H1 (cell line): ENCODE measurements at regions not wholly inside any gene's neighbourhood (a gene's known extent, or its start where the extent isn't known, plus 50 kb on each side); places are given as distances from the start of the nearest gene placed in this dataset.

ENCODE experiments used
- CTCF ChIA-PET: fragments of 300-600 bp; sonication (Branson Sonifier 250); formaldehyde crosslinking; loops from one replicate; lab custom pipeline; 2021; ENCODE audit not compliant: partially characterized antibody; lab: Charles Lee
- POLR2A ChIA-PET: fragments of 300-600 bp; sonication (Branson Sonifier 250); formaldehyde crosslinking; loops from one replicate; lab custom pipeline; 2021; ENCODE audit warnings: inconsistent platforms; ENCODE audit not compliant: partially characterized antibody; lab: Charles Lee
- DNase-seq, 2 experiments: peaks; one replicate each; pipeline versions ENCODE4 v3.0.0 to v3.0.0-alpha.2; 2010 to 2022; ENCODE audit warnings: low spot score in 2 of 2, low read depth in 1 of 2, mixed read lengths in 1 of 2
- FAIRE-seq: peaks from 2 replicates; lab custom pipeline; 2011; peaks lifted over from hg19 to GRCh38; lab: Jason Lieb, UNC
- H2AFZ ChIP-seq: 2 replicates; pipeline ENCODE4 v1.8.1; 2012; ENCODE audit warnings: low read length, inconsistent platforms
- H2AK5ac ChIP-seq: 2 replicates; pipeline ENCODE4 v1.6.1; 2013; ENCODE audit warnings: low read depth, low read length
- H2BK120ac ChIP-seq: replicated peaks from 2 replicates; pipeline ENCODE3; 2013; ENCODE audit warnings: low read depth, low read length, inconsistent platforms
- H2BK12ac ChIP-seq: 2 replicates; pipeline ENCODE4 v1.6.1; 2013; ENCODE audit warnings: low read depth, low read length
- H2BK15ac ChIP-seq: 2 replicates; pipeline ENCODE4 v1.6.1; 2013; ENCODE audit warnings: low read length
- H2BK20ac ChIP-seq: 2 replicates; pipeline ENCODE4 v1.6.1; 2013; ENCODE audit warnings: low read length
- H2BK5ac ChIP-seq: 2 replicates; pipeline ENCODE4 v1.6.1; 2013; ENCODE audit warnings: low read depth, low read length
- H3K14ac ChIP-seq: 2 replicates; pipeline ENCODE4 v1.6.1; 2013; ENCODE audit warnings: inconsistent platforms; ENCODE audit not compliant: insufficient read length
- H3K18ac ChIP-seq: 2 replicates; pipeline ENCODE4 v1.6.1; 2013; ENCODE audit warnings: low read length; ENCODE audit errors: extremely low read depth
- H3K23ac ChIP-seq: 2 replicates; pipeline ENCODE4 v1.6.1; 2013; ENCODE audit warnings: inconsistent platforms; ENCODE audit not compliant: insufficient read length
- H3K23me2 ChIP-seq: 2 replicates; pipeline ENCODE4 v1.6.1; 2013; ENCODE audit warnings: low read depth, low read length
- H3K27ac ChIP-seq: 2 replicates; pipeline ENCODE4 v1.6.1; 2011; ENCODE audit warnings: low read depth, low read length, inconsistent platforms
- H3K27me3 ChIP-seq, 4 experiments: replicated peaks in 1 of 4; 1 replicate in 1 of 4; 2 replicates in 3 of 4; pipeline versions ENCODE4 v1.6.1 to v1.8.1; 2011 to 2013; ENCODE audit warnings: low read length in 3 of 4, mild to moderate bottlenecking in 3 of 4, inconsistent platforms in 2 of 4, mixed read lengths in 2 of 4, moderate library complexity in 1 of 4; ENCODE audit not compliant: control insufficient read depth in 3 of 4, insufficient read depth in 3 of 4; ENCODE audit errors: extremely low read depth in 1 of 4
- H3K36me3 ChIP-seq, 4 experiments: 2 replicates each; pipeline versions ENCODE4 v1.6.1 to v1.8.1; 2011 to 2013; ENCODE audit warnings: mild to moderate bottlenecking in 4 of 4, low read length in 3 of 4, moderate library complexity in 2 of 4, control low read depth in 1 of 4, inconsistent platforms in 1 of 4; ENCODE audit not compliant: insufficient read depth in 4 of 4, control insufficient read depth in 2 of 4
- H3K4ac ChIP-seq: replicated peaks from 2 replicates; pipeline ENCODE3; 2013; ENCODE audit warnings: low read length, low read depth, mixed read lengths, inconsistent platforms; ENCODE audit not compliant: insufficient read length
- H3K4me1 ChIP-seq, 4 experiments: replicated peaks in 1 of 4; 1 replicate in 1 of 4; 2 replicates in 3 of 4; pipeline versions ENCODE4 v1.6.1 to v1.8.1; 2011 to 2013; ENCODE audit warnings: low read length in 3 of 4, inconsistent platforms in 2 of 4, mixed read lengths in 1 of 4; ENCODE audit not compliant: insufficient read depth in 4 of 4, control insufficient read depth in 3 of 4
- H3K4me2 ChIP-seq, 2 experiments: 2 replicates each; pipeline versions ENCODE4 v1.6.1 to v1.8.1; 2011 to 2013; ENCODE audit warnings: low read depth in 2 of 2, low read length in 2 of 2, control low read depth in 1 of 2, inconsistent platforms in 1 of 2, mild to moderate bottlenecking in 1 of 2; ENCODE audit not compliant: insufficient read depth in 1 of 2
- H3K4me3 ChIP-seq, 4 experiments: fragments of 200-600, 300-600 bp in 1 of 4; sonication (generic), shearing (Covaris generic), sonication (Bioruptor Twin) in 1 of 4; 2 replicates each; pipeline versions ENCODE4 v1.5.1 to v1.8.1; 2011 to 2016; ENCODE audit warnings: low read length in 4 of 4, low read depth in 3 of 4, control low read depth in 2 of 4, inconsistent platforms in 2 of 4, mild to moderate bottlenecking in 2 of 4, mixed read lengths in 1 of 4, moderate library complexity in 1 of 4; ENCODE audit not compliant: insufficient read depth in 2 of 4; ENCODE audit errors: extremely low read depth in 1 of 4
- H3K56ac ChIP-seq: replicated peaks from 2 replicates; pipeline ENCODE3; 2013; ENCODE audit warnings: low read depth, mild to moderate bottlenecking, mixed read lengths, low read length, inconsistent platforms; ENCODE audit not compliant: insufficient read length
- H3K79me1 ChIP-seq: 2 replicates; pipeline ENCODE4 v1.6.1; 2013; ENCODE audit warnings: low read depth, low read length, control low read depth
- H3K79me2 ChIP-seq, 2 experiments: 2 replicates each; pipeline versions ENCODE4 v1.6.1 to v1.8.1; 2012 to 2013; ENCODE audit warnings: low read length in 2 of 2, mild to moderate bottlenecking in 2 of 2, inconsistent platforms in 1 of 2; ENCODE audit not compliant: insufficient read depth in 2 of 2, control insufficient read depth in 1 of 2
- H3K9ac ChIP-seq, 4 experiments: replicated peaks in 1 of 4; 1 replicate in 1 of 4; 2 replicates in 3 of 4; pipeline versions ENCODE4 v1.6.1 to v1.8.1; 2011 to 2013; ENCODE audit warnings: low read depth in 3 of 4, low read length in 3 of 4, control low read depth in 2 of 4, mild to moderate bottlenecking in 2 of 4, moderate library complexity in 2 of 4, inconsistent platforms in 1 of 4; ENCODE audit errors: extremely low read depth in 1 of 4
- H3K9me3 ChIP-seq, 2 experiments: 2 replicates each; pipeline versions ENCODE4 v1.6.1 to v1.8.1; 2012 to 2013; ENCODE audit warnings: mild to moderate bottlenecking in 2 of 2, moderate library complexity in 2 of 2, control low read depth in 1 of 2, inconsistent platforms in 1 of 2, low read depth in 1 of 2, low read length in 1 of 2, mixed read lengths in 1 of 2; ENCODE audit not compliant: insufficient read depth in 2 of 2
- H4K20me1 ChIP-seq, 2 experiments: replicated peaks in 1 of 2; 2 replicates each; pipeline versions ENCODE3 to v1.8.1; 2011 to 2013; ENCODE audit warnings: inconsistent platforms in 2 of 2, low read length in 2 of 2, mild to moderate bottlenecking in 1 of 2; ENCODE audit not compliant: insufficient read depth in 2 of 2, control insufficient read depth in 1 of 2
- H4K5ac ChIP-seq: 2 replicates; pipeline ENCODE4 v1.6.1; 2013; ENCODE audit warnings: low read length, low read depth, mixed read lengths, inconsistent platforms; ENCODE audit not compliant: insufficient read length
- H4K8ac ChIP-seq: 2 replicates; pipeline ENCODE4 v1.8.0; 2013; ENCODE audit warnings: mild to moderate bottlenecking, moderate library complexity, low read length, inconsistent platforms; ENCODE audit not compliant: insufficient read depth; ENCODE audit errors: extremely low read depth
- H4K91ac ChIP-seq: replicated peaks from 2 replicates; pipeline ENCODE3; 2013; ENCODE audit warnings: low read length, mixed read lengths, inconsistent platforms; ENCODE audit not compliant: insufficient read length
- BRCA1 ChIP-seq: IDR thresholded peaks from 2 replicates; pipeline ENCODE4 v1.6.1; 2012; ENCODE audit warnings: low read depth, low read length, improper control_type of control experiment
- CHD1 ChIP-seq: IDR thresholded peaks from 2 replicates; pipeline ENCODE4 v1.6.1; 2012; ENCODE audit warnings: low read depth, low read length, improper control_type of control experiment
- CTBP2 ChIP-seq: IDR thresholded peaks from 2 replicates; pipeline ENCODE4 v1.7.0; 2011; ENCODE audit warnings: borderline replicate concordance, mild to moderate bottlenecking, moderate library complexity, mixed read lengths, low read length; ENCODE audit not compliant: insufficient read depth, insufficient read length
- GTF2F1 ChIP-seq: IDR thresholded peaks from 2 replicates; pipeline ENCODE4 v1.6.1; 2012; ENCODE audit warnings: low read depth, low read length, improper control_type of control experiment, borderline replicate concordance
- HDAC2 ChIP-seq, 2 experiments: fragments of 300-600 bp in 1 of 2; sonication (generic) in 1 of 2; IDR thresholded peaks; 2 replicates each; pipeline ENCODE4 v1.6.1; 2011 to 2012; ENCODE audit warnings: low read depth in 2 of 2, low read length in 2 of 2, mild to moderate bottlenecking in 2 of 2, moderate library complexity in 2 of 2, borderline replicate concordance in 1 of 2, inconsistent platforms in 1 of 2
- KDM4A ChIP-seq: IDR thresholded peaks from one replicate; pipeline ENCODE4 v1.7.1; 2012; ENCODE audit warnings: low read depth, mild to moderate bottlenecking, moderate library complexity, low read length, inconsistent platforms; ENCODE audit not compliant: severe bottlenecking
- NRF1 ChIP-seq: IDR thresholded peaks from 2 replicates; pipeline ENCODE4 v1.6.1; 2011; ENCODE audit warnings: mild to moderate bottlenecking, low read depth, low read length, improper control_type of control experiment
- POLR2AphosphoS5 ChIP-seq: IDR thresholded peaks from 2 replicates; pipeline ENCODE4 v1.6.1; 2011; ENCODE audit warnings: low read depth, low read length
- RAD21 ChIP-seq, 2 experiments: IDR thresholded peaks in 1 of 2; conservative IDR thresholded peaks in 1 of 2; 2 replicates each; pipeline ENCODE4 v1.6.1; 2011; ENCODE audit warnings: low read depth in 2 of 2, low read length in 2 of 2, improper control_type of control experiment in 1 of 2, inconsistent platforms in 1 of 2, mild to moderate bottlenecking in 1 of 2, moderate library complexity in 1 of 2
- SIRT6 ChIP-seq: IDR thresholded peaks from one replicate; pipeline ENCODE4 v1.7.1; 2012; ENCODE audit warnings: low read length, inconsistent platforms
- SUZ12 ChIP-seq: fragments of 200-600 bp; sonication (generic); IDR thresholded peaks from 2 replicates; pipeline ENCODE4 v1.6.1; 2012; ENCODE audit warnings: mild to moderate bottlenecking, inconsistent platforms, low read length, moderate library complexity, mixed read lengths
- TAF7 ChIP-seq: optimal IDR thresholded peaks from 2 replicates; pipeline ENCODE3; 2011; ENCODE audit warnings: low read depth, mild to moderate bottlenecking, inconsistent platforms, low read length, moderate library complexity, borderline replicate concordance
- TBP ChIP-seq: IDR thresholded peaks from 2 replicates; pipeline ENCODE4 v1.6.1; 2011; ENCODE audit warnings: low read depth, low read length, improper control_type of control experiment
- ZNF274 ChIP-seq: IDR thresholded peaks from 2 replicates; pipeline ENCODE4 v1.7.0; 2012; ENCODE audit warnings: low read length, borderline replicate concordance; ENCODE audit errors: extremely low read depth
- WGBS, 2 experiments: shearing (Covaris generic) in 1 of 2; methylation state at CpG; one replicate each; pipeline versions ENCODE4 v1.1.6 to v1.1.7; 2013 to 2015; ENCODE audit warnings: low lambda C conversion rate in 2 of 2, mixed read lengths in 2 of 2, inconsistent platforms in 1 of 2, low coverage in 1 of 2, missing lambda C conversion rate in 1 of 2; ENCODE audit not compliant: insufficient replicate concordance in 2 of 2, insufficient coverage in 1 of 2, insufficient read length in 1 of 2; ENCODE audit errors: extremely low coverage in 1 of 2, missing lambda C conversion rate in 1 of 2; 5-methylcytosine and 5-hydroxymethylcytosine counted together
- TF ChIP-seq, protein P1 (sequence below): IDR thresholded peaks from 2 replicates; pipeline ENCODE4 v1.6.1; 2012; ENCODE audit warnings: inconsistent platforms

DNA sequence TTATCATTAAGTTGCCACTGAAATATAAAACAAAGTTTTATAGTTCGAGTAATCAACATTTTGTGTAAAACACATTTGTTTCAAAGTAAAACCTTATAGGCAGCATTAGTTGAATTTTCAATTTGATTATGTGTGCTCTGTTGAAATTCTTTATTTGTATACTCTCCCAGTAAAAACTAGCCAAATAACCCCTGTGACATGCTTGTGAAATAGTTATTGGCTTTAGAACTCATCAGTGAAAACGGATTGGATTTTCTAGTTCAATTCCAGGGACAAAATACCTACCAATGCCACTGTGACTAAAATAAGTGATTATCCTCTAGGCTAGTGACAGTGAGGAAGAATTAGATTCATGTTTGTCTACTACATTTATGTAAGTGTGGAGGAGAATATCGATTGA lies 212.9 kb downstream of the TMEM200A start:
- DNase-seq (no peak), FAIRE-seq (no peak)
- Histone ChIP-seq H3K14ac (no peak overlapping the region), H3K36me3 (no peaks in the 10 kb centered on the region), H3K27me3 (peaks cover 0 to 1% (median 0%) of the 10 kb centered on the region in 4 experiments; a peak in 1 of 7 replicates), H3K56ac (no peak overlapping the region), H3K18ac (no peak overlapping the region), H4K20me1 (no peaks in the 10 kb centered on the region), H3K79me1 (no peaks in the 10 kb centered on the region), H3K27ac (no peak overlapping the region), H2BK120ac (no peak overlapping the region), H4K91ac (no peak overlapping the region), H3K23me2 (no peaks in the 10 kb centered on the region), H3K9me3 (no peaks in the 10 kb centered on the region), H4K8ac (no peak overlapping the region), H3K4me3 (no peak overlapping the region), H2BK15ac (no peak overlapping the region), H2BK20ac (no peak overlapping the region), H3K23ac (no peak overlapping the region), H3K4ac (no peak overlapping the region), H2AK5ac (no peak overlapping the region), H3K79me2 (no peaks in the 10 kb centered on the region), H4K5ac (no peak overlapping the region), H3K9ac (no peak overlapping the region), H3K4me2 (no peak overlapping the region), H2BK12ac (no peak overlapping the region), H2AFZ (no peak overlapping the region), H2BK5ac (no peak overlapping the region), H3K4me1 (peaks cover 0 to 4% (median 3%) of the 10 kb centered on the region in 4 experiments; a peak in 5 of 7 replicates)
- CTCF ChIA-PET = no interaction called here
- POLR2A ChIA-PET = no interaction called here
- WGBS, 2 experiments = 88% methylated on average over 3 of the region's 3 CpGs; no CpG with 5 or more reads in 1 of the 2 experiments
- TF ChIP-seq POLR2AphosphoS5 (no peak), RAD21 (IDR thresholded peaks at IDR 0.05 in 1 of 2, conservative IDR thresholded peaks at IDR 0.05 in 1 of 2; ENCODE audit: low read depth in 2 of 2, low read length in 2 of 2) (no peak), HDAC2 (IDR thresholded peaks at IDR 0.05; ENCODE audit: borderline replicate concordance in 1 of 2, low read depth in 2 of 2, low read length in 2 of 2) (no peak), NRF1 (no peak), SIRT6 (no peak), CHD1 (no peak), CTBP2 (no peak), KDM4A (no peak), TBP (no peak), TAF7 (no peak), BRCA1 (no peak), ZNF274 (no peak), GTF2F1 (no peak), SUZ12 (no peak)
- TF ChIP-seq, protein P1, sequence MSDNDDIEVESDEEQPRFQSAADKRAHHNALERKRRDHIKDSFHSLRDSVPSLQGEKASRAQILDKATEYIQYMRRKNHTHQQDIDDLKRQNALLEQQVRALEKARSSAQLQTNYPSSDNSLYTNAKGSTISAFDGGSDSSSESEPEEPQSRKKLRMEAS = no peak
